GM12872 (cell line): ENCODE measurements at regions not wholly inside any gene's neighbourhood (a gene's known extent, or its start where the extent isn't known, plus 50 kb on each side); places are given as distances from the start of the nearest gene placed in this dataset.

Source experiments
- TF ChIP-seq, protein P1 (sequence below): IDR thresholded peaks from 3 replicates; pipeline ENCODE4 v1.5.1; 2011; ENCODE audit warnings: low read depth, mild to moderate bottlenecking, low read length, moderate library complexity; ENCODE audit not compliant: insufficient read depth

DNA sequence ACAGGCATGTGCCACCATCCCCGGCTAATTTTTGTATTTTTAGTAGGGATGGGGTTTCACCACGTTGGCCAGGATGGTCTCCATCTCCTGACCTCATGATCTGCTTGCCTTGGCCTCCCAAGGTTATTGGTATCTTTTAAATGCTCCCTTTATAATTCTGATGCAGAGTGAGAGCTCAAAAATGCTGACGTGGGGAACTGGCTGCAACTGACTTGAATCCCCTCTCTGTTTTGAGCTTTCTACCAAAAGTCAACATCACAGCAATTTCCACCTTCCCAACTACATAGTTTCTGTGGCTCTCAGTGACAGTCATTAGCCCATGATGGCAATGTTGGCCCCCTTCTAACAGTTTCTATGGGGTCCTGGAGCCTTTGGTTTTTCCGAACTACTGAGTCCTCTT, 268.2 kb upstream of the FOXD3 start:
- TF ChIP-seq, protein P1, sequence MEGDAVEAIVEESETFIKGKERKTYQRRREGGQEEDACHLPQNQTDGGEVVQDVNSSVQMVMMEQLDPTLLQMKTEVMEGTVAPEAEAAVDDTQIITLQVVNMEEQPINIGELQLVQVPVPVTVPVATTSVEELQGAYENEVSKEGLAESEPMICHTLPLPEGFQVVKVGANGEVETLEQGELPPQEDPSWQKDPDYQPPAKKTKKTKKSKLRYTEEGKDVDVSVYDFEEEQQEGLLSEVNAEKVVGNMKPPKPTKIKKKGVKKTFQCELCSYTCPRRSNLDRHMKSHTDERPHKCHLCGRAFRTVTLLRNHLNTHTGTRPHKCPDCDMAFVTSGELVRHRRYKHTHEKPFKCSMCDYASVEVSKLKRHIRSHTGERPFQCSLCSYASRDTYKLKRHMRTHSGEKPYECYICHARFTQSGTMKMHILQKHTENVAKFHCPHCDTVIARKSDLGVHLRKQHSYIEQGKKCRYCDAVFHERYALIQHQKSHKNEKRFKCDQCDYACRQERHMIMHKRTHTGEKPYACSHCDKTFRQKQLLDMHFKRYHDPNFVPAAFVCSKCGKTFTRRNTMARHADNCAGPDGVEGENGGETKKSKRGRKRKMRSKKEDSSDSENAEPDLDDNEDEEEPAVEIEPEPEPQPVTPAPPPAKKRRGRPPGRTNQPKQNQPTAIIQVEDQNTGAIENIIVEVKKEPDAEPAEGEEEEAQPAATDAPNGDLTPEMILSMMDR, result no peak

DNA sequence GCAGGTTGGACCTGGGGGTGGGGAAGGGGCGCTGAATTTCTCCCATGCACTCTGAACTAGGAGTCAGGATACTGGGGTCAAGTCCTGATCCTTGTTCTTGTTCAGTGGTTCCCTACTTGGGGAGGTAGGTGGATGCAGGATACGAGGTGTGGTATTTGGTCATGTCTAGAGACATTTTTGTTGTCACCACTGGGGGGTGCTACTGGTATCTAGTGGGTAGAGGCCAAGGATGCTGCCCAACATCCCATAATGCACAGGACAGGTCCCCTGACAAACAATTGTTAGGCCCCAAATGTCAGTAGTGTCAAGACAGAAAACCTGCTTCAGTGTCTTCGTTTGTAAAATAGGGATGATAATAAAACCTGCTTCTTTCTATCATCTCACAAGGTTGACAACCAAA, 259.0 kb upstream of the FOXD3 start:
- TF ChIP-seq, protein P1, result peak; percentile 42; the same call in 1 of the 3 replicates

- TF ChIP-seq, protein P1, result no peak
These were observed 258.2 kb upstream of the FOXD3 start for GRCh38 chr1:63064135-63064534.

DNA sequence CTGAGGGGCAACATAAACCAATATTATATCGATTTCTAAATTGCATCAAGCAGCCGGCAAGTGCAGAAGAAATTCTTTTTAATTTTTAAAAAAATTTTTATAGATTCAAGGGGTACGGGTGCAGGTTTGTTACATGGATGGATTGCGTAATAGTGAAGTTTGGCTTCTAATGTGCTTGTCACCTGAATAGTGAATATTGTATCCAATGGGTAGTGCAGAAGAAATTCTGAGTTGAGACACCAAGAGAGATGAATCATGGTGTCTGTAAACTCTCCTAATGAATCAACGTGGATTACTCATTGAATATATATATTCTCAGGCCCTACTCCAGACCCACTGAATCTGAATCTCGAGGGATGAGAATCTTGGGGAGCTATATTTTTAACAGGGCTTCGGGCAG, 253.7 kb upstream of the FOXD3 start:
- TF ChIP-seq, protein P1, result no peak

GRCh38 chr1:63069214-63069613, 253.2 kb upstream of the FOXD3 start:
- TF ChIP-seq, protein P1, result no peak

DNA sequence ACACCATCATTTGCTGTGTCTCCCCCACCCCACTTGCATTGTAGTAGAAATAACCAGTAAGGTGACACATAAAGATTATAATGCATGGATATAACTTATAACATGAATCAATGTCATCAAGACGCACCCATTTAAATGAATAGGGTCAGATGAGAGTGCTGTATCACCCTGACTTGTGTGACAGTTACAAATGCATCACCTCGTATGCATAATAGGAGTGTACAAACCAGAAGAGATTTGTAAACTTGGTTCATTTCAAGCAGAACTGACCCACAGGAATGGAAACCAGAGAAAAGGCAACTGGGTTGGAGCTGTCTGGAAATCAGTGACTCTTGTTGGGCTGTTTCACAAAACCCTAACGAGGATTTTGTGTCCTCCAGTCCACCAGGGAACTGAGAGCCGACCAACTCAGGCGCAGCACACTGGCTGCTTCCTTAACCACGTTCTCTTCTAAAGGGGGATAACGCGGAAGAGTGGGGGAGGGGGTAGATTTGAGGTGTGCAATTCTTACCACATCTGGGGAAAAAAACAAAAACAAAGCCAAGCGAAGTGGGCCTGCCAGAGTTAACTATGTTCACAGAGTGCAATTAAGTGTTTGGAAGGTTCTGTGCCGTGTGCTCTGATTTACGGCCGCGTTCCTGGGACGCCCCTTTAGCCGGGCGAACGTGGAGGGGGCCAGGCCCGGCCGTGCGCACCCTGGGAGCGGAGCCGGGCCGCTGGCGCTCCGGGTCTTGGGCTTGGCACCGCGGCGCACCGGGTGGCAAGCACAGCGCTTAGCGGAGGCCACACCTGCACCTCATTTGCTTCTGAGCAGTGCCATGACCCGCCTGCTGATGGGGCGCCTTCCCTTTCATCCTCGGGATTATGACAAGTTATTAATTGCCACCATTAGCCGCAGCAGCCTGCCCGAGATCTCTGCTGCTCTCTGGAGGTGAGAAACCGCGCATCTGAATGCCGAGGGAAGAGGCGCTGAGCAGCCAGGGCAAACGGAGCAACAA, 248.8 kb upstream of the FOXD3 start:
- TF ChIP-seq, protein P1, result no peak

GRCh38 chr1:63074321-63074720, 248.0 kb upstream of the FOXD3 start:
- TF ChIP-seq, protein P1, result no peak
